ENCODE measurements at regions not wholly inside any gene's neighbourhood (a gene's known extent, or its start where the extent isn't known, plus 50 kb on each side); places are given as distances from the start of the nearest gene placed in this dataset.

DNA sequence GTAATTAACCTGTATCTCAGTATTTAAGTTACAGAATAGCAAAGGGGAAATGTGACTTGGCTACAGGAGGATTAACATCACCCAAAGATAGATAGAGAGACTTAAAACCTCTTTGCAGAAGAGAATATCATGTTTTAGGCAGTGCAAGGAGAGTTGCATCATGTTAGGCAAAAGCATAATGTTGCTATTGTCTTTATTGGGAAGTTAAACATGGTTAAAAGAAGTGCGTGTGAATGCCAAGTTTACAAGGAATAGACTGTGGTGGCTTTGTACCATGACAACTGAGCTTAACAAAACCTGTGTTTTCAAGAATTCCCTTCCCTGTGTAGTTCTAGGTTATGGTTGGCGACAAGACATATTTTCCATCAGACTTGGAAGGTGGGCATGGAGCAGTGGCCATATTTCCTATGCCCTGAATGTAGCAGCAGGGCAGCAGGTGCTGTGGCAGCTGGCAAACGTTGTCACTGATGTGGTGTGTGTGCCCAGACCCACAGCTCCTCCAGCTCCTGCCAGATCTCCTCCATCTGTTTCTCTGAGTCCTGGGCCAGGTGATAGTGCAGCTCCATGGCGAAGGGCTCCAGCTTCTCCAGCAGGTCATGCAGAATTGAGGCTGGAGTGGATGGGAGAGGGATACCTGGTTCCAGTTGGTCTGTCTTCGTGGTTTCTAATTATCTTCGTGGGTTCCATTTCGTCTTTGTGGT, 163.3 kb downstream of the QRSL1 start:
- Histone ChIP-seq H3K9me2 (no peaks in the 10 kb centered on the region), H2AFZ (ENCODE audit: low read depth) (no peak overlapping the region), H3K27me3 (ENCODE audit: insufficient read depth) (no peaks in the 10 kb centered on the region; the same call in 1 of the 2 replicates), H3K4me1 (ENCODE audit: control insufficient read depth in 1 of 2, insufficient read depth in 2 of 2, low read depth in 1 of 2, low read length in 1 of 2) (peaks cover 0 to 18% of the 10 kb centered on the region in 2 experiments; a peak in 1 of 4 replicates), H3K9ac (no peak overlapping the region), H3K79me2 (ENCODE audit: insufficient read depth) (no peaks in the 10 kb centered on the region), H3K36me3 (replicated peaks in 1 of 2; ENCODE audit: control insufficient read depth in 1 of 2, insufficient read depth in 2 of 2, low read length in 1 of 2) (no peaks in the 10 kb centered on the region), H3K9me3 (no peaks in the 10 kb centered on the region), H3K4me2 (no peak overlapping the region), H3K27ac (ENCODE audit: low read depth in 2 of 2, low read length in 1 of 2) (no peak overlapping the region), H3K4me3 (ENCODE audit: low read depth in 2 of 2, low read length in 1 of 2) (no peak overlapping the region), H4K20me1 (ENCODE audit: insufficient read depth) (no peaks in the 10 kb centered on the region), H3F3A (replicated peaks; ENCODE audit: insufficient read depth) (no peaks in the 10 kb centered on the region)
- DNase-seq, result no peak
- no peak for TF ChIP-seq TAF1 (IDR thresholded peaks at IDR 0.05; ENCODE audit: borderline replicate concordance, low read depth, low read length)
- TF ChIP-seq FOXM1 (IDR thresholded peaks at IDR 0.05; ENCODE audit: low read depth), result no peak
- no peak for TF ChIP-seq TEAD4 (IDR thresholded peaks at IDR 0.05; ENCODE audit: borderline replicate concordance, insufficient read depth)
- no peak for TF ChIP-seq YY1 (IDR thresholded peaks at IDR 0.05; ENCODE audit: low read depth)
- no peak for TF ChIP-seq CHD2 (IDR thresholded peaks at IDR 0.05; ENCODE audit: low read length, partially characterized antibody)
- TF ChIP-seq EZH2phosphoT487 (IDR thresholded peaks at IDR 0.05; ENCODE audit: borderline replicate concordance, low read depth), result no peak
- TF ChIP-seq RXRA (IDR thresholded peaks at IDR 0.05; ENCODE audit: borderline replicate concordance, low read depth), result no peak
- TF ChIP-seq PBX3 (IDR thresholded peaks at IDR 0.05), result no peak
- TF ChIP-seq, protein P1, sequence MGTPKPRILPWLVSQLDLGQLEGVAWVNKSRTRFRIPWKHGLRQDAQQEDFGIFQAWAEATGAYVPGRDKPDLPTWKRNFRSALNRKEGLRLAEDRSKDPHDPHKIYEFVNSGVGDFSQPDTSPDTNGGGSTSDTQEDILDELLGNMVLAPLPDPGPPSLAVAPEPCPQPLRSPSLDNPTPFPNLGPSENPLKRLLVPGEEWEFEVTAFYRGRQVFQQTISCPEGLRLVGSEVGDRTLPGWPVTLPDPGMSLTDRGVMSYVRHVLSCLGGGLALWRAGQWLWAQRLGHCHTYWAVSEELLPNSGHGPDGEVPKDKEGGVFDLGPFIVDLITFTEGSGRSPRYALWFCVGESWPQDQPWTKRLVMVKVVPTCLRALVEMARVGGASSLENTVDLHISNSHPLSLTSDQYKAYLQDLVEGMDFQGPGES (IDR thresholded peaks at IDR 0.05; ENCODE audit: low read depth, low read length), result no peak
- no peak for TF ChIP-seq SIN3A (IDR thresholded peaks at IDR 0.05; ENCODE audit: borderline replicate concordance, low read depth, low read length)
- no peak for TF ChIP-seq FOXJ3 (CRISPR knock-in tag; IDR thresholded peaks at IDR 0.05)
- no peak for TF ChIP-seq JUND (IDR thresholded peaks at IDR 0.05)
- TF ChIP-seq RFX5 (IDR thresholded peaks at IDR 0.05; ENCODE audit: low read length), result no peak
- no peak for TF ChIP-seq POLR2AphosphoS5 (IDR thresholded peaks at IDR 0.05; ENCODE audit: low read depth, low read length)
- TF ChIP-seq RAD21 (IDR thresholded peaks at IDR 0.05; ENCODE audit: low read length), result no peak
- ChIA-PET CTCF (interaction anchor here (0.7 to 1.4 kb wide), 2 partner anchors 20 to 422 kb away, joined by 3 to 4 read pairs; no protein-coding TSS in a partner anchor), POLR2A (no interaction called here)
- WGBS (ENCODE audit: low lambda C conversion rate), result 23% methylated on average over 7 of the region's 7 CpGs

- Histone ChIP-seq H2AFZ (ENCODE audit: low read depth) (no peak overlapping the region), H3K4me1 (ENCODE audit: control insufficient read depth in 1 of 2, insufficient read depth in 2 of 2, low read depth in 1 of 2, low read length in 1 of 2) (peaks cover 0 to 19% of the 10 kb centered on the region in 2 experiments; a peak in 1 of 4 replicates), H3K79me2 (ENCODE audit: insufficient read depth) (no peaks in the 10 kb centered on the region), H3K9me2 (no peaks in the 10 kb centered on the region), H3K9me3 (no peaks in the 10 kb centered on the region), H3K27me3 (ENCODE audit: insufficient read depth) (no peaks in the 10 kb centered on the region), H3K36me3 (replicated peaks in 1 of 2; ENCODE audit: control insufficient read depth in 1 of 2, insufficient read depth in 2 of 2, low read length in 1 of 2) (no peaks in the 10 kb centered on the region), H3K27ac (ENCODE audit: low read depth in 2 of 2, low read length in 1 of 2) (no peak overlapping the region), H3K4me2 (no peak overlapping the region), H3K9ac (no peak overlapping the region), H4K20me1 (ENCODE audit: insufficient read depth) (no peaks in the 10 kb centered on the region), H3K4me3 (ENCODE audit: low read depth in 2 of 2, low read length in 1 of 2) (no peak overlapping the region), H3F3A (replicated peaks; ENCODE audit: insufficient read depth) (no peaks in the 10 kb centered on the region)
- ChIA-PET CTCF (no interaction called here), POLR2A (no interaction called here)
- DNase-seq, result no peak
- 41% methylated on average over 7 of the region's 8 CpGs for WGBS (ENCODE audit: low lambda C conversion rate)
- TF ChIP-seq ELF1 (IDR thresholded peaks at IDR 0.05) (no peak), EZH2phosphoT487 (IDR thresholded peaks at IDR 0.05; ENCODE audit: borderline replicate concordance, low read depth) (no peak), FOSL2 (IDR thresholded peaks at IDR 0.05; ENCODE audit: borderline replicate concordance, low read depth) (no peak), RCOR1 (IDR thresholded peaks at IDR 0.05; ENCODE audit: low read length) (no peak), MAX (IDR thresholded peaks at IDR 0.05; ENCODE audit: low read depth) (no peak), TCF12 (IDR thresholded peaks at IDR 0.05) (no peak), FOXJ3 (CRISPR knock-in tag; IDR thresholded peaks at IDR 0.05) (no peak), GATA2 (CRISPR knock-in tag; IDR thresholded peaks at IDR 0.05) (no peak), EP300 (IDR thresholded peaks at IDR 0.05; ENCODE audit: borderline replicate concordance in 1 of 2, low read depth in 1 of 2, low read length in 1 of 2) (no peak), YY1 (IDR thresholded peaks at IDR 0.05; ENCODE audit: low read depth) (no peak), FOXM1 (IDR thresholded peaks at IDR 0.05; ENCODE audit: low read depth) (no peak)
- TF ChIP-seq, protein P2, sequence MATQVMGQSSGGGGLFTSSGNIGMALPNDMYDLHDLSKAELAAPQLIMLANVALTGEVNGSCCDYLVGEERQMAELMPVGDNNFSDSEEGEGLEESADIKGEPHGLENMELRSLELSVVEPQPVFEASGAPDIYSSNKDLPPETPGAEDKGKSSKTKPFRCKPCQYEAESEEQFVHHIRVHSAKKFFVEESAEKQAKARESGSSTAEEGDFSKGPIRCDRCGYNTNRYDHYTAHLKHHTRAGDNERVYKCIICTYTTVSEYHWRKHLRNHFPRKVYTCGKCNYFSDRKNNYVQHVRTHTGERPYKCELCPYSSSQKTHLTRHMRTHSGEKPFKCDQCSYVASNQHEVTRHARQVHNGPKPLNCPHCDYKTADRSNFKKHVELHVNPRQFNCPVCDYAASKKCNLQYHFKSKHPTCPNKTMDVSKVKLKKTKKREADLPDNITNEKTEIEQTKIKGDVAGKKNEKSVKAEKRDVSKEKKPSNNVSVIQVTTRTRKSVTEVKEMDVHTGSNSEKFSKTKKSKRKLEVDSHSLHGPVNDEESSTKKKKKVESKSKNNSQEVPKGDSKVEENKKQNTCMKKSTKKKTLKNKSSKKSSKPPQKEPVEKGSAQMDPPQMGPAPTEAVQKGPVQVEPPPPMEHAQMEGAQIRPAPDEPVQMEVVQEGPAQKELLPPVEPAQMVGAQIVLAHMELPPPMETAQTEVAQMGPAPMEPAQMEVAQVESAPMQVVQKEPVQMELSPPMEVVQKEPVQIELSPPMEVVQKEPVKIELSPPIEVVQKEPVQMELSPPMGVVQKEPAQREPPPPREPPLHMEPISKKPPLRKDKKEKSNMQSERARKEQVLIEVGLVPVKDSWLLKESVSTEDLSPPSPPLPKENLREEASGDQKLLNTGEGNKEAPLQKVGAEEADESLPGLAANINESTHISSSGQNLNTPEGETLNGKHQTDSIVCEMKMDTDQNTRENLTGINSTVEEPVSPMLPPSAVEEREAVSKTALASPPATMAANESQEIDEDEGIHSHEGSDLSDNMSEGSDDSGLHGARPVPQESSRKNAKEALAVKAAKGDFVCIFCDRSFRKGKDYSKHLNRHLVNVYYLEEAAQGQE (IDR thresholded peaks at IDR 0.05; ENCODE audit: low read depth, low read length), result no peak
Measured at GRCh38 chr6:106790935-106791334, 161.6 kb downstream of the QRSL1 start.
